Keratinocyte (primary cell): ENCODE measurements at regions not wholly inside any gene's neighbourhood (a gene's known extent, or its start where the extent isn't known, plus 50 kb on each side); places are given as distances from the start of the nearest gene placed in this dataset.

Source experiments
- CTCF ChIP-seq, 3 experiments: IDR thresholded peaks in 1 of 3; conservative IDR thresholded peaks in 1 of 3; optimal IDR thresholded peaks in 1 of 3; 2 replicates in 2 of 3; 3 replicates in 1 of 3; pipeline versions ENCODE3 to v1.5.1; 2011; ENCODE audit warnings: low read length in 3 of 3, mild to moderate bottlenecking in 3 of 3, moderate library complexity in 2 of 3, control low read depth in 1 of 3, inconsistent platforms in 1 of 3; ENCODE audit not compliant: insufficient read depth in 2 of 3; ENCODE audit errors: extremely low read depth in 1 of 3
- EZH2 ChIP-seq: IDR thresholded peaks from one replicate; pipeline ENCODE4 v1.6.1; 2012; ENCODE audit warnings: inconsistent platforms, mild to moderate bottlenecking, low read length, moderate library complexity

- peak in 2 of 3 experiments; percentile 3 to 43 for TF ChIP-seq CTCF (optimal IDR thresholded peaks at IDR 0.05 in 1 of 3, IDR thresholded peaks at IDR 0.05 in 1 of 3, conservative IDR thresholded peaks at IDR 0.05 in 1 of 3; ENCODE audit: extremely low read depth in 1 of 3, insufficient read depth in 2 of 3, low read length in 3 of 3)
- no peak for TF ChIP-seq EZH2
Measured at GRCh38 chr14:51552275-51552674, 99.4 kb upstream of the FRMD6 start.
